Right lobe of liver (tissue), 6 donors: ENCODE measurements at regions not wholly inside any gene's neighbourhood (a gene's known extent, or its start where the extent isn't known, plus 50 kb on each side); places are given as distances from the start of the nearest gene placed in this dataset.

Experiments used
- ATAC-seq, 4 donors: fragments of 200-7000 bp; cut with Tn5 transposase; one replicate each; pipeline ENCODE4 v1.9.1; 2020; ENCODE audit warnings: mild to moderate bottlenecking in 4 of 4, moderate library complexity in 4 of 4
- DNase-seq, 3 donors: peaks; one replicate each; pipeline ENCODE4 v3.0.0-alpha.2; 2020
- H3K27ac ChIP-seq, 3 donors: fragments of 200-600 bp; one replicate each; pipeline ENCODE4 v1.8.0; 2022
- H3K27me3 ChIP-seq, 2 donors: fragments of 200-600 bp; one replicate each; pipeline ENCODE4 v1.8.0; 2022
- H3K36me3 ChIP-seq, 4 donors: fragments of 200-600 bp; sonication (generic) in 1 of 4; one replicate each; pipeline versions ENCODE4 v1.5.1 to v1.8.0; 2017 to 2022; ENCODE audit warnings: control low read depth in 1 of 4
- H3K4me1 ChIP-seq, 4 donors: fragments of 200-600 bp; sonication (generic) in 1 of 4; one replicate each; pipeline versions ENCODE4 v1.5.1 to v1.8.0; 2017 to 2022; ENCODE audit warnings: control low read depth in 1 of 4
- H3K4me3 ChIP-seq, 3 donors: fragments of 200-600 bp; one replicate each; pipeline ENCODE4 v1.8.0; 2022
- H3K9me3 ChIP-seq, 4 donors: fragments of 200-600 bp; sonication (generic) in 1 of 4; one replicate each; pipeline versions ENCODE4 v1.5.1 to v1.8.0; 2017 to 2022; ENCODE audit warnings: control low read depth in 1 of 4
- CTCF ChIP-seq, 4 donors: fragments of 200-600 bp in 3 of 4; fragments of 450-650 bp in 1 of 4; IDR thresholded peaks; one replicate each; pipeline versions ENCODE4 v1.5.1 to v1.8.0; 2016 to 2022; ENCODE audit warnings: antibody characterized with exemption in 4 of 4, mild to moderate bottlenecking in 2 of 4
- POLR2A ChIP-seq: fragments of 450-650 bp; IDR thresholded peaks from one replicate; pipeline ENCODE4 v1.6.1; 2017; ENCODE audit warnings: antibody characterized with exemption, mild to moderate bottlenecking
- WGBS: methylation state at CpG from one replicate; pipeline ENCODE4 v1.1.6; 2018; ENCODE audit warnings: low coverage, low lambda C conversion rate; ENCODE audit not compliant: insufficient coverage; ENCODE audit errors: missing lambda C conversion rate; 5-methylcytosine and 5-hydroxymethylcytosine counted together
- intact Hi-C, 2 donors: fragments of 100-400 bp; cut with DNase I; formaldehyde crosslinking; loops; one replicate each; pipeline versions ENCODE4 v1.11.2 to v1.14.1; 2022
- donor health status: DM: no; HTN: yes; CAD: no.
- donor health status: DM: no; HTN: no; CAD: no.
- donor health status: DM: no; HTN: no; CAD: no.
- donor health status: DM: no; HTN: yes; CAD: no.
- donor health status: DM: no; HTN: yes; CAD: no.

- DNase-seq (peak in 1 of 3 donors; percentile 45), ATAC-seq (peak; percentile 81 to 88 (median 85))
- TF ChIP-seq CTCF (IDR thresholded peaks at IDR 0.05): peak; percentile 57 to 80 (median 78)
- no peak for TF ChIP-seq POLR2A
- Histone ChIP-seq H3K36me3 (no peaks in the 10 kb centered on the region), H3K9me3 (no peaks in the 10 kb centered on the region), H3K4me3 (no peak overlapping the region), H3K27ac (no peak overlapping the region), H3K27me3 (no peaks in the 10 kb centered on the region), H3K4me1 (no peaks in the 10 kb centered on the region)
- intact Hi-C loops: no loop called here
- WGBS: 34% methylated on average over 5 of the region's 5 CpGs
Measured at GRCh38 chr6:126804332-126805064, 314.0 kb upstream of the RSPO3 start.

DNA sequence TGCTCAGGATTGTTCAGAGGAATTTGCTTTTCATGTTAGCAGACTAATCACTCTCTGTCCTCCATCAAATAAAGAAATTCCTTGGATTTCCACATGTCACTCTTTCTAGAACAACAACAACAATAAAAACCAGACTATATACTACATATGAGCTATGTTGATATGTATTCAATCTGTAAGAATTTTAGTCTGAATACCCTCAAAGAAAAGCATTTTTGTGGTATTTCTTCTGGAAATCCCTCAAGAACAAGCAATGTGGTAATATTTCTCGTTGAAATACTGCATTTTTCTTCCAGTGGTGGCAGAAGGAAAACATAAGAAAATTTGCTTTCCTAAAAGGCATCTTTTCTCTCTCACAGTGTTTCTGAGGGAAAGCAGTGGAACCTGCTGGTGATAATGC, 312.6 kb upstream of the RSPO3 start:
- intact Hi-C loops: no loop called here
- H3K27me3 ChIP-seq: no peaks in the 10 kb centered on the region
- no peak overlapping the region for H3K27ac ChIP-seq
- no peak for DNase-seq
- ATAC-seq: no peak
- no peaks in the 10 kb centered on the region for H3K36me3 ChIP-seq
- H3K9me3 ChIP-seq: no peaks in the 10 kb centered on the region
- H3K4me3 ChIP-seq: no peak overlapping the region
- WGBS: 40% methylated on average over 1 of the region's 1 CpG
- no peaks in the 10 kb centered on the region for H3K4me1 ChIP-seq
- TF ChIP-seq POLR2A (no peak), CTCF (IDR thresholded peaks at IDR 0.05) (no peak)

GRCh38 chr6:126807876-126808275, 310.6 kb upstream of the RSPO3 start:
- TF ChIP-seq POLR2A (no peak), CTCF (IDR thresholded peaks at IDR 0.05) (no peak)
- no peak for ATAC-seq
- Histone ChIP-seq H3K4me3 (no peak overlapping the region), H3K27ac (no peak overlapping the region), H3K4me1 (peaks cover 0 to 4% (median 0%) of the 10 kb centered on the region in 4 donors), H3K36me3 (no peaks in the 10 kb centered on the region), H3K27me3 (no peaks in the 10 kb centered on the region), H3K9me3 (no peaks in the 10 kb centered on the region)
- WGBS: 88% methylated on average over 1 of the region's 1 CpG
- intact Hi-C loops: no loop called here
- DNase-seq: no peak

DNA sequence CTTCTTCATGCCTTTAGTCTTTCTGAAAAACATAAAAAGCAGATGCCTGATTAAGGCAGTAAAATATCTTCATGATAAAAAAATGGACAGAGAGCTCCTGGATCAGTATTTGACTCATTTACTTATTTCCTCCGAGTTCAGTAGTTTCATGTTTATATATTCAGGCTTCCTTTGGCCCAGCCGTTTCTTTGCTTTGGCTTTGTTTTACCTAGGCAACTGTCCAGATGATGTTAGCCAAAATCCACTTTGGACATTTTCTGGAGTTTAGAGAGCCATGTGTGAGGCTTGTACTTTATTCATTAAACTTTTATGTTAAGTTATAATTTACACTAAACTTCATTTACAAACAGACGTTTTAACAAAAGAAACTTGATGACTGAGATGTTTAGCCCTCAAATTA, 307.1 kb upstream of the RSPO3 start:
- no peak overlapping the region for H3K4me3 ChIP-seq
- 15% methylated on average over 3 of the region's 3 CpGs for WGBS
- peak; percentile 86 to 96 (median 88) for ATAC-seq
- H3K4me1 ChIP-seq: peaks cover 0 to 4% (median 0%) of the 10 kb centered on the region in 4 donors
- H3K27ac ChIP-seq: no peak overlapping the region
- no peaks in the 10 kb centered on the region for H3K27me3 ChIP-seq
- no peak for TF ChIP-seq CTCF (IDR thresholded peaks at IDR 0.05)
- TF ChIP-seq POLR2A: no peak
- peak in 1 of 3 donors; percentile 47 for DNase-seq
- intact Hi-C loops: no loop called here
- H3K9me3 ChIP-seq: no peaks in the 10 kb centered on the region
- no peaks in the 10 kb centered on the region for H3K36me3 ChIP-seq
